ENCODE measurements at regions not wholly inside any gene's neighbourhood (a gene's known extent, or its start where the extent isn't known, plus 50 kb on each side); places are given as distances from the start of the nearest gene placed in this dataset.

GRCh38 chr14:97414718-97415098 is 617.5 kb downstream of the VRK1 start:
- TF ChIP-seq SUZ12 (IDR thresholded peaks at IDR 0.05; ENCODE audit: extremely low read depth, insufficient read depth, insufficient read length) (no peak), ZNF274 (IDR thresholded peaks at IDR 0.05; ENCODE audit: low read depth, low read length) (no peak)
